ENCODE measurements at regions not wholly inside any gene's neighbourhood (a gene's known extent, or its start where the extent isn't known, plus 50 kb on each side); places are given as distances from the start of the nearest gene placed in this dataset.

- TF ChIP-seq EP300 (IDR thresholded peaks at IDR 0.05) (no peak), CTCF (IDR thresholded peaks at IDR 0.05) (no peak), POLR2A (IDR thresholded peaks at IDR 0.05) (no peak), POLR2AphosphoS5 (IDR thresholded peaks at IDR 0.05) (no peak)
Measured at GRCh38 chr2:2777876-2778275, 446.8 kb upstream of the MYT1L start.
